Hematopoietic multipotent progenitor cell treated with erythropoietin and hydrocortisone succinate and interleukin-3 and kit ligand, for 15 days (in vitro differentiated cells): ENCODE measurements at regions not wholly inside any gene's neighbourhood (a gene's known extent, or its start where the extent isn't known, plus 50 kb on each side); places are given as distances from the start of the nearest gene placed in this dataset.

Experiments
- DNase-seq: peaks from one replicate; pipeline ENCODE4 v3.0.0-alpha.2; 2015; ENCODE audit warnings: low spot score

DNA sequence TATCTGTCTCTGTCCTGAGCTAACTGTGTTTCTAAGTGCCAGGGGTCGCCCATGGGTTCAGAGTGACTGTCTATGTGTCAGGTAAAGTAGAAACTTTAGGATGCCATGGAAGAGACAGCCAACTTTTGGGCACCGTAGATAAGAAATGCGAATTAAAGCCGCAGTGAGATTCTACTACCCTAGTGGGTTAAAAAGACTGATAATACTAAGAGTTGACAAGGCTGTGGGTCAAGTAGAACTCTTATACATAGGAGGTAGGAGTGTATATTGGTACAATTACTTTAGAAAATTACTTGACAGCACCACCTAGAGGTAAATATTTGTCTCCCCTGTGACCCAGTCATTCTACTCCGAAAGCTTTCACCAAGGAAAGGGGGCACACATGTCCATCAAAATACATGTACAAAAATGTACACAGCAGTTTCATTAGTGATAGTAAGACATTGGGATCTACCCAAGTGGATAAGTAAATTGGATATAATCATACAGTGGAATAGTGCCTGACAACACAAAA lies 371.3 kb downstream of the SLC4A3 start:
- DNase-seq: no peak

DNA sequence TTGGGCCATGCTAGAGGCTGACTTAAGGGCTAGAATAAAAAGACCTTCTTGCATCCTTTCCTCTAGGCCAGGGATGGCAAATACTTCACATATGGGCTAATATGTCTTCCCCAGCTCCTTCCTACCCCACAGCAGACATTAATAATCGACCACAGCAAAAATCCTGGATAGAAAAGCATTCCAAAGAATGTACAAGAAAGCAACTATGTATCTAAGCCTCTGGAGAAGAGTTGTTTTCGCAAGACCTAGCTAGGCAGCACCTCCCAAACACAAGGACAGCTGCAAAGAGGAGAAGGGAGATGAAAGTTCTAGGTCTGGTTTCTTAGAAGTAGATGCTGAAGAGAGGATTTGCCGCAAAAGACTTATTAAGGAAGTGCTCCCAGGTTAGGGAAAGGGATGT lies 372.6 kb downstream of the SLC4A3 start:
- no peak for DNase-seq

DNA sequence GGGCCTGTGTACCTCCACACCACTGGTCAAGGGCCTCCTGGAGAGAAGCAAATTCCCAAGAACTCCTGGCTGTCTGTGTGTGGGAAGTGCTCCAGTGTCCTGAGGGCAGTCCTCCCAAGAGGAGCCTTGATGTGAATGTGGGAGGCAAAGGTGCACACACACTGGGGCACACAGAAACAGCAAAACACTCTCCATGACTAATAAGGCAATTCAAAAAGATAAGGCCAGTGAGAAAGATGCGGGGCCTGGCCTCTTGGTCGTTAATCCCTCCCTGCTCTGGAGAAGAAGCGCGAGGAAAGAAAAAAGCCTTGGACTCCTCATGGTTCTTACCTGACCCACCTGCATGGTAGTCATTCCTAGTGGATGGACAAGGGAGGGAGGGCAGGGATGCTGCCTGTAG lies 373.2 kb downstream of the SLC4A3 start:
- DNase-seq: no peak

DNA sequence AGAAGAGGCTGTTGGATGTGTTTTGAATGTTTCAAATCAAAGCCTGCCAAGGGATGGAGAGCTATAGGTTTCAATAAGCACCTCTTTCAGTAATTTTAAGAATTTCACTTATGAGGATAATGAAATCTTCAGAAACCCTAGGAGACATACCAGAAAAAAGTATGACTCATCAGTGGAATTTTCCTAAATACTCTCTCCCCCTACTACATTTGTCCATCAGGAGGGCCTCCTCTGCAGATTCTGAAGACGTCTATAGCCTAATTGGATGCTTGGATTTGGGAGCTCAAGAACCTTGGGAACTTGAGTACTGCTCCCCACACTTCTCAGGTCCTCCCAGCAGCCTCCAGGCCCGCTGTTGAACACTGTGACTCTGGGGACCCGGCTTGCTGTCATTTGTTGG lies 374.3 kb downstream of the SLC4A3 start:
- DNase-seq: no peak

DNA sequence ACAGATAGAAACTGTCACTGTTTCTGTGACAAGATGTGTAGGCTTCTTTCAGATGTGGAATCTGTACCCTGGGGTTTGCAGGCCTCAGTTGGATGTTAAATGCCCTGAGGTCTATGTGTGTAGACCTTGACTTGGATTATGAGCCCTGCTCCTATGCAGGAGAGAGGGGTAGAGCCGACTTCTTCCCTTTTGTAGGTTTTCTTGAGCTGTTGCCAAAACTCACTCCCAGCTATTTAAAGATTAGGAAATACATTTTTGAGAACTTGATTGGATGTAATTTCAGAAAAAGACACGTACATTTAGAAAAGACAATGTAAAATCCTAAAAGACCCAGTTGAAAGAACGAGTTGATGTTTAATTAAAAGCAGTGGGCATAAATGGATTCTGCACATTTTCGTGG lies 374.8 kb downstream of the SLC4A3 start:
- no peak for DNase-seq

DNA sequence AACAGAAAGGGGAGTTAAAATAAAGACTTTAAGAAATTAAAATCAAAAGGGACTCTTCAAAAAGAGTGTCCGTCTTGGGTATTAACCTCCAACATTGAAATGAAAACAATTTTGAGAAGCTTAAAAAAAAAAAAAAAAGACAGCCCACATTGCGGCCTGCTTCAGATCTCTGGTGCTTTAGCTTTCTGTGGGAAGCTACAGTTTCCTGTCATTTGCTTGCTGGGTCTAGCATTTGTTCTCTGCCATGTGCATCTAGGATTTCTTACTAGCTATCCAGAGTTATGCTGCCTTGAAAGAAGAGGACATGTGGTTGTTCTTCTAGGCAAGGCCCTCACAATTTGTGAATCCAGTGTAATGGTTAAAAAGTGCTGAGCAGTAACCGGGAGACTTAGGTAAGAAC lies 375.3 kb downstream of the SLC4A3 start:
- no peak for DNase-seq

DNA sequence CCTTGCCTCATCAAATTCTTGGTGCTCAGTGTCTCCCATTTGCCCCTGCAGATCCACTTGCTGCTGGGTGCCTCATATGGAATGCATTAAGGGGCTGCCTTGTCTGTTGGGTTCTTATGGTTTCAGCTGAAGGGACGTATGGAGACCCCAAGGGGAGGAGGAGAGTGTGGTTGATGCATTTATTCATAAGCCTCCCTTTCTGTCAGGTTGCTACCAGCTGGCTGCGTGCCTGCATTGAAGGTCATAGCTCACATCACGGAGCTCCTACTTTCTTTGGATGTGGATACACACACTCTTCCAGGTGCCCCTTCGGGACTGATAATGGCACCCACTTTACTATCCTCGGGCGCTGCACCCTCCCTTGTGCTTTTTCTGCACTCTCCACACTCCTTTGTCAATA lies 377.9 kb downstream of the SLC4A3 start:
- no peak for DNase-seq

DNA sequence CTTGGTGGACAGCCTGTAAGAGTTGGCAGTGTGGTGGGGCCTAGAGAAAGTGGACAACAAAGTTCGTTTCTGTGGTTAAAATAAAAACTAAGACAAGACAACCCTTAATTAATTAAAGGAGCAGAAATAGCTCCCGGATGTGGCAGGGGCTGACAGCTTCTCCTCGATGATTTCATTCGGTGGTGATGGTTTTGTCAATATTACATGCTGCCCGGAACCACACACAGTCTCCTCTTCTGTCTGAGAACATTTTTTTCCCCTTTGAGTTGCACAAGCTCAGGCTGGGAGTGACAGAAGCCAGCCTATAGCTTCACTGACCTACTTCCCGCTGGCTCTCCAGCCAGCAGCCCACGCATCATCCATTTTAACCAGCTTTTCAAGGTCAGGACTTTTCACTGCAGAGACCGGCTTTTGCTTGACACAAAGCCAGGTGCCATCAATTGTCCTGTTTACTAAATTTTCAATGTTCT lies 378.8 kb downstream of the SLC4A3 start:
- no peak for DNase-seq

DNA sequence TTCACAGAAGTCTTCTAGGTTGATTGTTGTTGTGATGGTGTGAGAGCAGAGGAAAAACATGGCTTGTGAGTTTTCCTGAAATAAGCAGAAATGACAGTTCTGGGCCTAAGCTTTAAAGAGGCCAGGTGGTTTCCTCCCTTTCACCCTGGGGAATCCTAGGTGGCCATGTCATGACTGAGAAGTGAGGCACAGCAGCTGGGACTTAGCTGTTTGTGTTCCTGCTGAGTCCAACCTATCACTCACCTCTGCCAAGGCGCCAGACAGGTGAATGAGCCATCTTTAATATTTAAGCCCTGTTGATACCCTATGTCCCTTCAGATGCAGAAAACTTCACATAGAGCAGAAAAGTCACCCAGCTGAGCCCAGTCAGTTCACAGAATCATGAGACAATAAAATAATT lies 384.4 kb downstream of the SLC4A3 start:
- DNase-seq: no peak

DNA sequence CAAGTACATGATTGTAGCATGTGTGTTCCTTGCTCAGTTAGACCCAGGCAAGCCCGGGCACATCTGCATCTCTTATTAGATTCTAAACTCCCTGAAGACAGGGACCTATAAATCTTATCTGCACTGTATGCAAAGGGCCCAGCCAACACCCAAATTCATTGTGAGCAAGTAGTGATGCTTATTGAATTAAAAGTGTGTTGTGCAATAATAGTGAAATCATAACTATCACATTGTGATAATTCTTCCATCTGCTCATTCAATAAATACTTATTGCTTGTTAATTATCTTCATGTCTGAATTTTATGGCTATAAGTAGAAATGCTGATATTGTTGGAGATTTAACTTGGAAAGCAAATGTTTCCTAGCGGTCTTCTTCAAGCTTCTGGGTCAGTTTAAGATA lies 387.5 kb downstream of the SLC4A3 start:
- no peak for DNase-seq

DNA sequence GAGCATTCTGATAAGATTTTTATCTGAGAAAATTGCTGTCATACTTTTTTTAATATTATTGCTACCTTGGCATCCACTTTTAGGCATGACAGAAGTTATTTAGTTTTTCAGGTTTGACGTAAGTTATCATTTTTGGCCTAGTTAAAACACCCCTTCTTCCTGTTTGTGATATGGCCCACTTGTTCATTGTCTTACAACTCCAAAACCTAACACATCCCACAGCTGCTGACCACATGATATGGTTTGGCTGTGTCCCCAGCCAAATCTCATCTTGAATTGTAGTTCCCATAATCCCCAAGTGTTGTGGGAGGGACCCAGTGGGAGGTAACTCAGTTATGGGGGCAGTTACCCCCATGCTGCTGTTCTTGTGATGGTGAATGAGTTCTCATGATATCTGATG lies 388.1 kb downstream of the SLC4A3 start:
- no peak for DNase-seq

DNA sequence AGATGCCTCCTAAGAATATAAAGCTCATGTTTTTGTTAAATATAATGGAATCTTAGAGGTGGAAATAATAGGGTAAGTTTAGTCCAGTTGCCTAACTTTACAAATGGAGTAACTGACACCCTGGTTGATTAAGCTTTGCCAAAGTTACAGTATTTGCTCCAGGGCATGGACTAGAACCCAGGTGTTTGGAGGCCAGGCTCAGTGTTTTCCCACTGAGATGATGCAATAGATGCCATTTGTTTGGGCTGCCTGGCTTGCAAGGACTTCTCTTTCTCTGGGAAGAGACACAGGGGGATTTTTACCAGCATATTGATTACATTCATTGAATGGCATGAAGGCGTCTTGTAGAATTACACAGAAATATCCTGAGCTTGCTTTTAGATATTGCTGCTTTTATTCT lies 397.8 kb downstream of the SLC4A3 start:
- no peak for DNase-seq

DNA sequence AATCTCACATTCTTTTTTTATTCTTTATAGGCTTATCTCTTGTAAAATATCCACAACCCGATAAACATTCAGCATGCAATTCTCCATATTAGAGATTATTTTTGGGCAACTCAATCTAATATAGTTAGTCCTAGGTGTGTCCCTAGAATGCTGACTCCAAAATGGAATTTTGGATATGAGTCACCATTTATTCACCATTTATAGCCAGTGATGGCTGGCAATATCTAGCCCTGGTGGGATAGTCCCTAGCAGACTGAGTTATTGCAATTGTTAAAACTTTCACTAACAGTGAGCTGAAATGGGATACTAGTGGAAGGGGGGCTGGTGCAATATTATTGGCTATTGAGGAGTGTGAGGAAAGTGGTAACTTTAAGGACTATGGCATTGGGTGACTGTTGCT lies 401.6 kb downstream of the SLC4A3 start:
- DNase-seq: no peak

DNA sequence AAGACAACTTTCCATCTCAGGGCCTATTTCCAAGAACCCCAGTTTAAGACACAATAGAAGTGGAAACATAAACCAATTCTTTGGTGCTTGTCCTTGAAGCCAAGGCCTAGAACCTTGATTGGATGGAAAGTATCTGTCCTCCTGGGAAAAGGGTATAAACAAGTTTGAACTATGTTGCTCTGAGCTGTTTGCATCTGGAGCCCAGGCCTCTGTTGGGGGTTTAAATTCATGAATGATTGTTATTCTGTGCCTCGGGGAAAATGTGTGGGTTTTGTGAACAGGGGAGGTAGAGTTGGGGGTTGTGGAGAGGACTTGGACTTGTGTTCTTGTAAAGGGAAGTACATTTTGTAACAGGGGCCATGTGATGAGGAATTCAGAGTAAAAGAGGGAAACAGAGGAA lies 406.1 kb downstream of the SLC4A3 start:
- DNase-seq: no peak

DNA sequence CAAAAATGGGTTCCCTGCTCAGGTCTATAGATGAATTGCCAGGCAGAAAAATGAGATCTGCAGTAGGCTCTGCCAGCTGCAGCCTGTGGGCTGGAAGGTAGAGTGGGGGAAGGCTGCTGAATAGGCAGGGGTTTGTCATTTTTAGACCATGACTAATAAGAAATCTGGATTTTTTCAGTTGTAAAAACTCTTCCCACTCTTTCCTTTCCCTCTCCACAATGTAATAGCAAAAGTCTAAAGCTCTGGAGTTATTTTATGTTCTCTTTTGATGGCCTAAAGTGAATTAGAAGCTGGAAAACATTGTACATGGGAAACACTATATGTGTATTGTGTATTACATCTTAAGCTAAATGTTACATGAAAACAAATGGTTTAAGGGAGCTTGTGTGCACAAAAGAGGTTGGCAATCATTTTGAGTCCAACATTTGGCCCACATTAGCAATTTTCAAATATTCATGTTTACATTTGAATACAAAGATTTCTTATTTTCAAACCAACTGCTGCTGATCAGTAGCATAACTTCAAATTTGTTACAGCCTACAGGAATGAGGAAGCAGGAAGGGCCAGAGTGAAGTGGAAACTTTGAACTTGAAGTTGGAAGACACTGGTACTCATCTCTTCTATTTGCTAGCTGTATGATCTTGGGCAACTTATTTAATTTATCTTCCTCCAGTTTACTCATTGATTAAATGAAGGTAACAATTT lies 407.1 kb downstream of the SLC4A3 start:
- DNase-seq: no peak

DNA sequence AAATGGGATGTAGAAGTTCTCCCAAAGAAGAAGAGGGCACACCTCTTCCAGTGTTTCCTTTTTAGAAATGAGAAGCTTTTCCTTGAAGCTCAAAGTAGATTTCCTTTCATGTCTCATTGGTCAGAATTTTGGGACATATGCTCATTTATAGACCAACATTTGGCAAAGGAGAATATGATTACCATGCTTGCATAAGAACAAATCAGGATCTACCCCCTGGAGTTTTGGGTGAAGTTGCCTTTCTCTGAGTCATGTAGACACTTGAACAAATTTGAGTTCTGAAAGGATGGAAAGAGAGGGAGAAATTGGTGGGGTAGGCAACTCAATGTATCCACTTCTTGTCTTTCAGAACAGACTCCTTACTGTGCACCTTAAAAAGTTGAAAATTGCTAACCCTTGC lies 409.0 kb downstream of the SLC4A3 start:
- DNase-seq: no peak

DNA sequence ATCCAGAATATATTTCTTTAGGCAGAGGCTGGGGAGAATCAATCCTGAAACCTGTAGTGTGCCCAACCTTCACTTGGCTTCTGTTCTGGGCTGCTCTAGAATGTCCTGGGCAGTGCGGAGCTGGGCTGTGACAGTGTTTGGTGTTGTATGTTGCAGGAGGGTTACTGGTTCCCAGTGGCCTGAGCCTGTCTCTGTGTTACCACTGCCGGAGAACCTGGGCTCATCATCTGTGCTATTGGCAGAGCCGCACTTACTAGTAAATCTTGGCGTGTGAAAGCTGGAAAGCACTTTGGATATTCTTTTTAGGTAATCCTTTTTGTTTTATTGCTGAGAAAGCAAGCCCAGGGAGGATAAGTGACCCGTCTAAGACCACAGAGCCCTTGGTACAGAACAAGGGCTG lies 412.9 kb downstream of the SLC4A3 start:
- no peak for DNase-seq

DNA sequence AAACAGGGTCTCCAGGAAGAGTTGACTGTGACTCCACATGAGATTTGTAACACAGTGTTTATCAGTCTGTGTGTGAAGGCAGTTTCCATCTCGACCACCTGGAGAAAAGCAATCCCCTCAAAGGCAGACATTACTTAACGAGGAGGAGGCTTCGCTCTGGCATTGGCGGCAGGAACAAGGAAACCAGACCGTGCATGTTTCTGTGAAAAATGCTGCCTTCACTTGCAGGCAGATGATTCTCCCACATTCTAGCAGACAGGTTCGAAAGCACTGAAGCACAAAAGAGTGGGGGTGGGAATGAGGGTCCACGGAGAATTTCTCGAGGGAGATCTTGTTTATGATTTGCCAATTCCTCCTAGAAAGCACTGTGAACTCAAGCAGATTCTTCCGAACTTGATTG lies 414.0 kb downstream of the SLC4A3 start:
- DNase-seq: no peak

DNA sequence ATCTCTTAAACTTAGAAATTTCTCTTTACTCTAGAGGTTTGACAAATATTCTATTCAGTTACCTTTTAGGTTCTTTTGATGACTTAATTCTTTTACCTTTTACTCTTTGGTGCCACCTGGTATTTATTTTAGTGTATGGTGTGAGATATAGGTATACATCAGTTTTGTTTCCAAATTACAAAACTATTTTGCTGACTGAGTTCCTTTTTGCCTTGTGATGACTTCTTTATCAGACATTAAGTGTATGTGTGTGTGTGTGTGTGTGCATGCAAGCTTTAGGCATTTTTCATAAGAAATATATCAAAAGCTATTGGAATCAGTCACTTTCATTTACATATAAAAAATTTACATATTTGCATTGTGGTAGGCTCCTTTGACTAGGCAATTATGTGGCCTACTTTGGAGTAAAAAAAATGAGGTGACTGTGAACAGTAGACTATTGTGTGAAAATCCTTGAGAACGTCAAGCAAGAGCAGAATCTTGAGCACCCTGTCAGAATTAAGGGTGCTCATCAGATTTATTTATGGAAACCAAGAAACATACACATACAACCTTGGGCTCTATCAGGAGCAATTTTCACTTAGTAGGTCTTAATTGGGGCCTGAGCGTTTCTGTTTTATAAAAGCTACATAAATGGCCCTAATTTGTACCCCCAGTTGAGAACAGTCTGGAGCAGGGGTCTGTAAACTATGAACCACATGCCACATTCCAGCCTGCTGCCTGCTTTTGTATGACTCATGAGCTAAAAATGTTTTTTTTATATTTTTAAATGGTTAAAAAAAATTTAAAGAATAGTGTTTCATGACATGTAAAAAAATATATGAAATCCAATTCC lies 415.9 kb downstream of the SLC4A3 start:
- no peak for DNase-seq

DNA sequence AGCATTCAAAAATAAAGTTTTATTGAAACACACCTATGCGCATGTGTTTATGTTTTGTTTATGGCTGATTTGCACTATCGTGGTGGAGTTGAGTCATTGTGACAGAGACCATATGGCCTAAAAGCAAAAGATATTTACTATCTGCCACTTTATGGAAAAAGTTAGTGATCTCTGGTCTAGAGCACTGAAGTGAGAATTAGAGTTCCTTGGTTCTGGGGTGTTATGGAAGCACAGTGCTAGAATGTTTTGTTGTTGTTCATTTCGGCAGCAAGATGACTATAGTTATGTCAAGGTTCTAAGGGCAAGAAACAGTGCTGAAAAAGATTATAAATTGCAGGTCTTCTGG lies 416.5 kb downstream of the SLC4A3 start:
- DNase-seq: no peak

DNA sequence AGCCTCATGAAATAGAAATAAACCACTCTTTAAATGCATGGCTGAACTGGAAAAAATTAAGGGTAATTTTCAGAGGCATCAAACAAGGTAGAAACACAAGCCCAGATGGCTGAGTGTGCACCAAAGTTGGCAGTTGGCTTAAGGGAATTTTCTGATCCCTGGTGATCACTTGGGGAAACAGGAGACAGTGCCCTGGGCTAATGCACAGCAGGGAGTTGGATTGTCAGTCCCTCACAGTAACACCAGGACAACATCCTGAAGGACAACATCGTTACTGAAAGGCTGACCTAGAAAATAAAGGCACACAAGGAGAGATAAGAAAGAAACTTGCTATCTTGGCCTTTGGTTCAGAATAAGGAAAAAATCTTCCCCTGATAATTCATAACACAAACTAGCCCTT lies 417.0 kb downstream of the SLC4A3 start:
- DNase-seq: no peak

DNA sequence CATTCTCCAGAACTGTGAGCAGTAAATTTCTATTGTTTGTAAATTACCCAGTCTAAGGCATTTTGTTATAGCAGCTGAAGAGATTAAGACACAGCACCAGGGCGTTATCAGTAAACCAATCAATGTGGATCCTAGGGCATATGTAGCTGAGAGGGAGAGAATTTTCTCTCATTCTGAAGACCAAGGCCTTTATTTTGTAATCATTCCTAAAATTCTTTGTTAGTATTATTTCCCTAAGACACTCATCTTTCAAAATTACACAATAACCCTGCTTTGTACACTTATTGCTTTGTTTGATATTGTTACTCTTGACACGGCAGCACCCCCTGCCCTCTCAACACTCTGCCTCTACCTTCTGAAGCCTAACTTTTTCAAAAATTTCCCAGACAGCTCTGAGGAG lies 419.1 kb downstream of the SLC4A3 start:
- no peak for DNase-seq

DNA sequence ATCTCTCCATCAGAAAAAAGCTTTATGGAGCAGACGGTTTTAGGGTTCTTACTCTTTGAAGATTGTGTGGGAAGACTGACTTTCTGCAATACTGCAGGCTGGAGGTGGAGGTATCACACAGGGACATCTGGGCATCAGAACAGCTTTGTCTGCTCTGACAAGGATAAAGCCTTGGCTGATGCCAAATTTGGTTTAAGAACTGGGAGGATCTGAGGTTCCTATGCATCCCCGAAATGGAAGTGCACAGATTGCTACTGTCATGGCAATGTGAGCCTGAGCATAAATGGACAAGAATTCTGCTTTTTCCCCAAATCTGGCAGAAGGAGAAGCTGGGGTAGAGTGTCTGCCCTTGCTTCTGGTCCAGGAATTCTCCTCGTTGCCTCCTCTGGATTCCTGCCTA lies 424.3 kb downstream of the SLC4A3 start:
- no peak for DNase-seq

DNA sequence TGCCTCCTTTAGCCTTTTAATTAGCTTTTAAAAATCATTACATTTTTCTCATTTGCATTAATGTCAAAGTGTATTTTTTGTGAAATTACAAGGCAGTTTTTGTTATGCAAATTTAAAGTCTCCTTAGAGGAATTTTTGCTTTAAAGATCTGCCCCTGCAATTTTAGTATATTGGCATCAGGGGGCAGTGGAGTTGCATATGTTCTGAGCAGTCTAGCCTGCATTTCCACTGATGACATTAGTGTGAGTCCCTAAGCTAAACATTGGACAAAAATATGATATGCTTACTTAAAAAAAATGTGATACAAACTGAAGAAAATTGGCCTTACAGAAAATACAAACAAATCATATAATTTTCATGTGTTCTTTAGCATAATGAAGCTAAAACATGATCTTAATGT lies 426.5 kb downstream of the SLC4A3 start:
- DNase-seq: no peak
